Keratinocyte (primary cell): ENCODE measurements at regions not wholly inside any gene's neighbourhood (a gene's known extent, or its start where the extent isn't known, plus 50 kb on each side); places are given as distances from the start of the nearest gene placed in this dataset.

Experiments
- EZH2 ChIP-seq: IDR thresholded peaks from one replicate; pipeline ENCODE4 v1.6.1; 2012; ENCODE audit warnings: inconsistent platforms, mild to moderate bottlenecking, low read length, moderate library complexity
- TF ChIP-seq, protein P1 (sequence below), 3 experiments: IDR thresholded peaks in 1 of 3; conservative IDR thresholded peaks in 1 of 3; optimal IDR thresholded peaks in 1 of 3; 2 replicates in 2 of 3; 3 replicates in 1 of 3; pipeline versions ENCODE3 to v1.5.1; 2011; ENCODE audit warnings: low read length in 3 of 3, mild to moderate bottlenecking in 3 of 3, moderate library complexity in 2 of 3, control low read depth in 1 of 3, inconsistent platforms in 1 of 3; ENCODE audit not compliant: insufficient read depth in 2 of 3; ENCODE audit errors: extremely low read depth in 1 of 3

DNA sequence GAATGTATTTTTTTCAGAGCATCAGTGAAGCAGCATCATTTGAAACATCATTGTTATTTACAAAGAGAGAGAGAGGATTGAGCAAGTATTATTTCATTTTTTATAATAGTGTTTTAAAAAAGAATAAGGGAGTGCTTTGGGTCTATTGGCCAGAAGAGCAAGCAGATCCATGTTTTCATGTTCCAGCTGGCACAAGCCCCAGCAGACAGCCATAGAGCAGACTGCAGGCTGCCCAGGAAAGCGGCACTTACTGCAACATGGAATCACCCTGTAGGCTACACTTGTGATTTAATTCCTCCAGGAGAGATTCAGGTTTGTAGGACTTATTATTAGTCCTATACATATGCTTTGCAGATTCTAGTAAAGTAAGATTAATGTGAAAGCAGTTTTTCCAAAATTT lies 407.0 kb upstream of the GRAMD2B start:
- TF ChIP-seq, protein P1, sequence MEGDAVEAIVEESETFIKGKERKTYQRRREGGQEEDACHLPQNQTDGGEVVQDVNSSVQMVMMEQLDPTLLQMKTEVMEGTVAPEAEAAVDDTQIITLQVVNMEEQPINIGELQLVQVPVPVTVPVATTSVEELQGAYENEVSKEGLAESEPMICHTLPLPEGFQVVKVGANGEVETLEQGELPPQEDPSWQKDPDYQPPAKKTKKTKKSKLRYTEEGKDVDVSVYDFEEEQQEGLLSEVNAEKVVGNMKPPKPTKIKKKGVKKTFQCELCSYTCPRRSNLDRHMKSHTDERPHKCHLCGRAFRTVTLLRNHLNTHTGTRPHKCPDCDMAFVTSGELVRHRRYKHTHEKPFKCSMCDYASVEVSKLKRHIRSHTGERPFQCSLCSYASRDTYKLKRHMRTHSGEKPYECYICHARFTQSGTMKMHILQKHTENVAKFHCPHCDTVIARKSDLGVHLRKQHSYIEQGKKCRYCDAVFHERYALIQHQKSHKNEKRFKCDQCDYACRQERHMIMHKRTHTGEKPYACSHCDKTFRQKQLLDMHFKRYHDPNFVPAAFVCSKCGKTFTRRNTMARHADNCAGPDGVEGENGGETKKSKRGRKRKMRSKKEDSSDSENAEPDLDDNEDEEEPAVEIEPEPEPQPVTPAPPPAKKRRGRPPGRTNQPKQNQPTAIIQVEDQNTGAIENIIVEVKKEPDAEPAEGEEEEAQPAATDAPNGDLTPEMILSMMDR (optimal IDR thresholded peaks at IDR 0.05 in 1 of 3, IDR thresholded peaks at IDR 0.05 in 1 of 3, conservative IDR thresholded peaks at IDR 0.05 in 1 of 3; ENCODE audit: extremely low read depth in 1 of 3, insufficient read depth in 2 of 3, low read length in 3 of 3): no peak
- no peak for TF ChIP-seq EZH2
